ENCODE measurements at regions not wholly inside any gene's neighbourhood (a gene's known extent, or its start where the extent isn't known, plus 50 kb on each side); places are given as distances from the start of the nearest gene placed in this dataset.

GRCh38 chr11:15806217-15806616 lies 550.1 kb downstream of the SOX6 start (continued):
- no peak for TF ChIP-seq ELF1 (IDR thresholded peaks at IDR 0.05; ENCODE audit: borderline replicate concordance, low read depth)
- TF ChIP-seq POLR2AphosphoS5 (IDR thresholded peaks at IDR 0.05; ENCODE audit: low read depth, low read length), result no peak
- no peak for TF ChIP-seq MAX (IDR thresholded peaks at IDR 0.05)
- TF ChIP-seq ZFX (IDR thresholded peaks at IDR 0.05), result no peak

GRCh38 chr11:15807827-15808226 lies 548.5 kb downstream of the SOX6 start:
- no peaks in the 10 kb centered on the region for H3K79me2 ChIP-seq (ENCODE audit: insufficient read depth, low read length)
- CTCF ChIA-PET, result no interaction called here
- no TSS peak for BruUV-seq (replicated peaks)

More at GRCh38 chr11:15807827-15808226, 548.5 kb downstream of the SOX6 start:
- Histone ChIP-seq H2AFZ (ENCODE audit: low read depth, low read length, poor library complexity, severe bottlenecking) (no peak overlapping the region), H3K9me2 (ENCODE audit: insufficient read depth) (no peaks in the 10 kb centered on the region), H3K4me1 (ENCODE audit: control insufficient read depth in 1 of 2, insufficient read depth in 2 of 2, low read length in 2 of 2) (no peaks in the 10 kb centered on the region), H3K27ac (ENCODE audit: low read depth, low read length) (no peak overlapping the region), H3K4me3 (replicated peaks in 1 of 2; ENCODE audit: low read depth in 1 of 2, low read length in 2 of 2) (no peak overlapping the region), H4K20me1 (ENCODE audit: insufficient read depth) (no peaks in the 10 kb centered on the region), H3K9ac (ENCODE audit: low read length) (no peak overlapping the region), H3K9me3 (ENCODE audit: control insufficient read depth in 1 of 2, insufficient read depth in 1 of 2, low read depth in 1 of 2, low read length in 2 of 2) (no peaks in the 10 kb centered on the region), H3K36me3 (ENCODE audit: control insufficient read depth in 1 of 2, insufficient read depth in 2 of 2, low read length in 2 of 2) (no peaks in the 10 kb centered on the region), H3K27me3 (ENCODE audit: insufficient read depth, low read length) (peaks cover 13% of the 10 kb centered on the region), H3K4me2 (ENCODE audit: low read length) (no peak overlapping the region)
- DNase-seq (ENCODE audit: low read depth, low spot score), result no peak
- ChIA-PET RAD21 (ENCODE audit: low non-redundant PET in 1 of 2, low total read pairs in 2 of 2, uncharacterized antibody in 2 of 2, unreplicated experiment in 2 of 2) (no interaction called here), POLR2A (no interaction called here)
- TF ChIP-seq EZH2phosphoT487 (IDR thresholded peaks at IDR 0.05; ENCODE audit: borderline replicate concordance) (no peak), FOSL1 (IDR thresholded peaks at IDR 0.05; ENCODE audit: low read depth) (no peak), CEBPB (IDR thresholded peaks at IDR 0.05; ENCODE audit: low read depth) (no peak), TCF7L2 (IDR thresholded peaks at IDR 0.05; ENCODE audit: borderline replicate concordance, extremely low read depth, insufficient read depth, insufficient read length) (no peak), ELF1 (IDR thresholded peaks at IDR 0.05; ENCODE audit: borderline replicate concordance, low read depth) (no peak), ATF3 (IDR thresholded peaks at IDR 0.05) (no peak), SIN3A (IDR thresholded peaks at IDR 0.05; ENCODE audit: low read depth) (no peak), ZFX (IDR thresholded peaks at IDR 0.05) (no peak), POLR2AphosphoS5 (IDR thresholded peaks at IDR 0.05; ENCODE audit: low read depth, low read length) (no peak), MAX (IDR thresholded peaks at IDR 0.05) (no peak), POLR2A (IDR thresholded peaks at IDR 0.05; ENCODE audit: borderline replicate concordance, extremely low read depth, insufficient read depth, insufficient read length) (no peak), EGR1 (IDR thresholded peaks at IDR 0.05; ENCODE audit: low read depth) (no peak)
- no peak for ATAC-seq
- intact Hi-C loops (cut with micrococcal nuclease), result no loop called here

Data from HCT116 (cell line).